ENCODE measurements at regions not wholly inside any gene's neighbourhood (a gene's known extent, or its start where the extent isn't known, plus 50 kb on each side); places are given as distances from the start of the nearest gene placed in this dataset.

DNA sequence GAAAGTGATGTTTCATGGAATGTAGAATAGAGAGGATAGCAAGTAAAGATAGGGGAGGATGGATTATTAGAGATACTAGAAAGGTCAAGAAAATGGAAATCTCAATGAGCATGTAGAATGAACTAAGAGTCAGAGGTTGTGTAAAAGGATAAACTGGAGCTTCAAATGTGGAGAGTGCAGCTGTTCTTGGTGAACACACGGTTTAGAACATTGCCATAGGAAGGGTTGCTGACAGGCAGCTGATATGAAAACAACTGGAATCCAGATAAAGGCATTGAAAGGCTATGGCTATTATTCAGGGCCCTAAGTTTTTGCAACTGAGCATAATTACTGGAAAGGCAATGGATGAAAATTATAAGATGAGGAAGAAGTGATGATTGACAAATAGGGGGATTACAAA is 239.6 kb upstream of the VEGFC start:
- Histone ChIP-seq H3K36me3 (ENCODE audit: control insufficient read depth in 1 of 2, insufficient read depth in 2 of 2, low read length in 2 of 2) (no peaks in the 10 kb centered on the region), H3K4me3 (ENCODE audit: low read depth in 1 of 2, low read length in 2 of 2) (no peak overlapping the region), H3K27me3 (ENCODE audit: control insufficient read depth in 1 of 2, insufficient read depth in 2 of 2, low read length in 2 of 2) (no peaks in the 10 kb centered on the region), H3K4me1 (ENCODE audit: control insufficient read depth in 1 of 2, insufficient read depth in 2 of 2, low read length in 2 of 2) (no peaks in the 10 kb centered on the region), H3K27ac (ENCODE audit: low read depth, low read length) (no peak overlapping the region), H3K9ac (ENCODE audit: low read depth in 1 of 2, low read length in 2 of 2) (no peak overlapping the region), H3K9me3 (ENCODE audit: control insufficient read depth in 1 of 2, low read length in 2 of 2) (no peaks in the 10 kb centered on the region)

DNA sequence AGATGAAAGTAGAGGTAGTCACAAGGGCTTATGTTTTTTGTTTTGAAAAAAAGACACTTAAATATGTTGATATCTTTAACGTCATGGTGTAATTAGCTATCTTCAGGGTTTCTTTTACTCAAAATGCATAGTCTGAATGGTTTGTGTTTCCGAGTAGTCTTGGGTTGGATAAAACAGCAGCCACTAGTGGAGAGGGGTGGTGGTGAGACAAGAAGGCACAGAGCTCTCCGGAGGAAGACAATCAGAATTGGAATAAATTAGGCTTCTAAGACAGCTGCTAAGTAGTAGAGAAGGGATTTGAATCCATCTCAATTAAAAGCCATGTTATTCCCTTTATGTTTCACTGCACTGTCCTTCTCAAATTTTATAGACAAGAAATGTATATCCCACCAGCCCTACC is 240.4 kb upstream of the VEGFC start:
- no peak overlapping the region for H3K9ac ChIP-seq (ENCODE audit: low read depth in 1 of 2, low read length in 2 of 2)
- H3K36me3 ChIP-seq (ENCODE audit: control insufficient read depth in 1 of 2, insufficient read depth in 2 of 2, low read length in 2 of 2): no peaks in the 10 kb centered on the region
- H3K4me3 ChIP-seq (ENCODE audit: low read depth in 1 of 2, low read length in 2 of 2): no peak overlapping the region
- no peaks in the 10 kb centered on the region for H3K4me1 ChIP-seq (ENCODE audit: control insufficient read depth in 1 of 2, insufficient read depth in 2 of 2, low read length in 2 of 2)
- H3K9me3 ChIP-seq (ENCODE audit: control insufficient read depth in 1 of 2, low read length in 2 of 2): no peaks in the 10 kb centered on the region
- no peak overlapping the region for H3K27ac ChIP-seq (ENCODE audit: low read depth, low read length)
- H3K27me3 ChIP-seq (ENCODE audit: control insufficient read depth in 1 of 2, insufficient read depth in 2 of 2, low read length in 2 of 2): no peaks in the 10 kb centered on the region

DNA sequence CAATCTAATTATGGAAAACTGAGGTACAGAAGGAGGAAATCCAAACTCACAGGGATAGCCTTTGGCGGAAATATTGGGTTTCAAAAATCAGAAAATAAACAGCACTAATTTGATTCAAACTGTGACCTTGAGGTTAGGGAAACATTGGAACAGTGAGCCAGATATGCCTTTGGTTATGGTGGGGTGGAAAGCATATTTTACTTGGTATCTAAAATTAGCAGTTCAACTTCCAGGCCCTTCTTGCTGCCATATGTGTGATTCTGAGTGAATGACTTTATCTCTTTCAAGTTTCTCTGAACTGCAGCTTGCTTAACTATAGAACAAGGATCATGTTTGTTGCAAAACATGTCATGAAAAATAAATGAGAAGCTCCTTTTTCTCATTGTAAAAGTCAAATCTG is 240.9 kb upstream of the VEGFC start:
- no peaks in the 10 kb centered on the region for H3K36me3 ChIP-seq (ENCODE audit: control insufficient read depth in 1 of 2, insufficient read depth in 2 of 2, low read length in 2 of 2)
- no peaks in the 10 kb centered on the region for H3K9me3 ChIP-seq (ENCODE audit: control insufficient read depth in 1 of 2, low read length in 2 of 2)
- H3K27ac ChIP-seq (ENCODE audit: low read depth, low read length): no peak overlapping the region
- H3K9ac ChIP-seq (ENCODE audit: low read depth in 1 of 2, low read length in 2 of 2): no peak overlapping the region
- H3K4me1 ChIP-seq (ENCODE audit: control insufficient read depth in 1 of 2, insufficient read depth in 2 of 2, low read length in 2 of 2): no peaks in the 10 kb centered on the region
- H3K27me3 ChIP-seq (ENCODE audit: control insufficient read depth in 1 of 2, insufficient read depth in 2 of 2, low read length in 2 of 2): no peaks in the 10 kb centered on the region
- no peak overlapping the region for H3K4me3 ChIP-seq (ENCODE audit: low read depth in 1 of 2, low read length in 2 of 2)

DNA sequence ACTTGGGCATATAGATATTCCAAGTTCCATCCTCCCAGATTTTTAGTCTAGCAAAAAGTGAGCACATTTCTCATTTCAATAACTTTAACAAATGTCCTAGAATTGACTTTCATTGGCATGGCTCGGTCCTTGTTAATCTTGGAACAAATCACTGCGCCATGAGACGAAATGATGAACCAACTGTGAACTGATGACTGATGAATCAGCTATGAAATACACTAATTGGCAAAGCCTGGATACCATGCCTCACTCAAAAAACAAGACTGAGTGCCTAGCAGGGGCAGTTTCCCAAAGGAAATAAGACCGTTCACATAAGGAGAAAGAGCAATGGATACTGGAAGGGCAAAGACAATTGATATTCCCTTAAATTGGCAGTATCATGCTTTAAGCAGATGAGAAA is 248.6 kb upstream of the VEGFC start:
- Histone ChIP-seq H3K4me1 (ENCODE audit: control insufficient read depth in 1 of 2, insufficient read depth in 2 of 2, low read length in 2 of 2) (no peaks in the 10 kb centered on the region), H3K27ac (ENCODE audit: low read depth, low read length) (no peak overlapping the region), H3K4me3 (ENCODE audit: low read depth in 1 of 2, low read length in 2 of 2) (no peak overlapping the region), H3K27me3 (ENCODE audit: control insufficient read depth in 1 of 2, insufficient read depth in 2 of 2, low read length in 2 of 2) (no peaks in the 10 kb centered on the region), H3K9me3 (ENCODE audit: control insufficient read depth in 1 of 2, low read length in 2 of 2) (no peaks in the 10 kb centered on the region), H3K36me3 (ENCODE audit: control insufficient read depth in 1 of 2, insufficient read depth in 2 of 2, low read length in 2 of 2) (no peaks in the 10 kb centered on the region), H3K9ac (ENCODE audit: low read depth in 1 of 2, low read length in 2 of 2) (no peak overlapping the region)

DNA sequence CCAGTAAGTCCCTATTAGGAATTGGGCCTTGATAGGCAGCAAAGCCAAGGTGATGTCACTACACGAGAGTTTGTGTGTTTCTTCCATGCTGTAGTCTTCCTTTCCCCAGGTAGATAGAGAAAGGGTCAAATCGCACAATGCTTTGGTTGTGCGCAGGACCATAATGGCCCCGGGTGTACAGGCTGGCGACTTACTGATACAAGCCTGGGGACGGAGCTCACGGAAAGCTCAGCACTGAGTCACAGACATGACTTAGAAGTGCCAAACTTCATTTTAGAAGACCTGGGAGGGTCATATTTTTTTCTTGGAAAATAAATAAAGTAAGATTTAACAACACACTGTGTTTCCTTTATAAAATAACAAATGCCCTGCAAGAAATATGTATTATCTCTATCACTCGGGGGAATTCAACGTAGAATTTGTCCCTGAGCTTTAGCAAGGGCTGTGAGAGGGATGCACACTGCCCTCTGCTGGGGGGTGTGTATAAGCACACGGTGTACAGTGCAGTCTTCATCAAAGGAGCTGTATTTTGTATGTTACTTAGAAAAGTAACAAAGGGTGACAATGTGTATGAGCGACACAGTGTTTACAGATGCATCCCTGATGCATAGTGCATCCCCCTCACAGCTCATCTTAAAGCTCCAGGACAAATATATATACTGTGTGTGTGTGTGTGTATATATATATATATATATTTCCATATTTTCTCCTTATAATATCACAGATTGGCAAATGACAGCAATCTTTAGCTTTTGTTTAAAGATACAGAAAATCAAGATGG is 254.5 kb upstream of the VEGFC start:
- Histone ChIP-seq H3K36me3 (ENCODE audit: control insufficient read depth in 1 of 2, insufficient read depth in 2 of 2, low read length in 2 of 2) (no peaks in the 10 kb centered on the region), H3K4me1 (ENCODE audit: control insufficient read depth in 1 of 2, insufficient read depth in 2 of 2, low read length in 2 of 2) (no peaks in the 10 kb centered on the region), H3K9ac (ENCODE audit: low read depth in 1 of 2, low read length in 2 of 2) (no peak overlapping the region), H3K9me3 (ENCODE audit: control insufficient read depth in 1 of 2, low read length in 2 of 2) (no peaks in the 10 kb centered on the region), H3K27ac (ENCODE audit: low read depth, low read length) (no peak overlapping the region), H3K4me3 (ENCODE audit: low read depth in 1 of 2, low read length in 2 of 2) (no peak overlapping the region), H3K27me3 (ENCODE audit: control insufficient read depth in 1 of 2, insufficient read depth in 2 of 2, low read length in 2 of 2) (no peaks in the 10 kb centered on the region)

GRCh38 chr4:177047851-177048174 is 255.1 kb upstream of the VEGFC start:
- no peaks in the 10 kb centered on the region for H3K27me3 ChIP-seq (ENCODE audit: control insufficient read depth in 1 of 2, insufficient read depth in 2 of 2, low read length in 2 of 2)
- no peaks in the 10 kb centered on the region for H3K9me3 ChIP-seq (ENCODE audit: control insufficient read depth in 1 of 2, low read length in 2 of 2)
- no peak overlapping the region for H3K4me3 ChIP-seq (ENCODE audit: low read depth in 1 of 2, low read length in 2 of 2)

GRCh38 chr4:177051473-177052060 is 258.1 kb upstream of the NEIL3 start:
- H3K4me3 ChIP-seq (ENCODE audit: low read depth in 1 of 2, low read length in 2 of 2): no peak overlapping the region
- no peak overlapping the region for H3K9ac ChIP-seq (ENCODE audit: low read depth in 1 of 2, low read length in 2 of 2)
- H3K27ac ChIP-seq (ENCODE audit: low read depth, low read length): no peak overlapping the region
- no peaks in the 10 kb centered on the region for H3K27me3 ChIP-seq (ENCODE audit: control insufficient read depth in 1 of 2, insufficient read depth in 2 of 2, low read length in 2 of 2)
- H3K4me1 ChIP-seq (ENCODE audit: control insufficient read depth in 1 of 2, insufficient read depth in 2 of 2, low read length in 2 of 2): no peaks in the 10 kb centered on the region
- no peaks in the 10 kb centered on the region for H3K36me3 ChIP-seq (ENCODE audit: control insufficient read depth in 1 of 2, insufficient read depth in 2 of 2, low read length in 2 of 2)
- H3K9me3 ChIP-seq (ENCODE audit: control insufficient read depth in 1 of 2, low read length in 2 of 2): no peaks in the 10 kb centered on the region

More at GRCh38 chr4:177047851-177048174, 255.1 kb upstream of the VEGFC start:
- Histone ChIP-seq H3K9ac (ENCODE audit: low read depth in 1 of 2, low read length in 2 of 2) (no peak overlapping the region), H3K4me1 (ENCODE audit: control insufficient read depth in 1 of 2, insufficient read depth in 2 of 2, low read length in 2 of 2) (no peaks in the 10 kb centered on the region), H3K36me3 (ENCODE audit: control insufficient read depth in 1 of 2, insufficient read depth in 2 of 2, low read length in 2 of 2) (no peaks in the 10 kb centered on the region), H3K27ac (ENCODE audit: low read depth, low read length) (no peak overlapping the region)

- Histone ChIP-seq H3K27me3 (ENCODE audit: control insufficient read depth in 1 of 2, insufficient read depth in 2 of 2, low read length in 2 of 2) (no peaks in the 10 kb centered on the region), H3K4me1 (ENCODE audit: control insufficient read depth in 1 of 2, insufficient read depth in 2 of 2, low read length in 2 of 2) (no peaks in the 10 kb centered on the region), H3K36me3 (ENCODE audit: control insufficient read depth in 1 of 2, insufficient read depth in 2 of 2, low read length in 2 of 2) (no peaks in the 10 kb centered on the region), H3K27ac (ENCODE audit: low read depth, low read length) (no peak overlapping the region), H3K9ac (ENCODE audit: low read depth in 1 of 2, low read length in 2 of 2) (no peak overlapping the region), H3K4me3 (ENCODE audit: low read depth in 1 of 2, low read length in 2 of 2) (no peak overlapping the region), H3K9me3 (ENCODE audit: control insufficient read depth in 1 of 2, low read length in 2 of 2) (no peaks in the 10 kb centered on the region)
Observed at GRCh38 chr4:177052211-177052934, 257.3 kb upstream of the NEIL3 start.

DNA sequence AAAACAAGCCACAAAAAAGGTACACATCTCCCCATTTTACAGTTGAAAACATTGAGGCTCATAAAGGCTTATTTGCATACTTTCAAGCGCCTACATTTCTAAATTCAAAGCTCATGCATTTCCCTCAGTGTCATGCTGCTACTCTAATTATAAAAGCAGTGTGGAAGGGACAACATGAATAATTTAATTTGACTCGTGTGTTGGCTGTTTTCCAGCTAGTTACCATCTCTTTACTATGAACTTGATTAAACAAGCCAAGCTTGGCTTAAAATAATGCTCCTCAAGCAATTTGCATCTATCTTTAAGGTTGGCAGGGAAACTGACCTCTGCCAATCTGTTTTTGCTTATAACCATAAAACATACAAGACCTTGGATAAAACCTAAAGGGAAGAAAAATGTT is 252.5 kb upstream of the NEIL3 start:
- no peaks in the 10 kb centered on the region for H3K27me3 ChIP-seq (ENCODE audit: control insufficient read depth in 1 of 2, insufficient read depth in 2 of 2, low read length in 2 of 2)
- H3K4me3 ChIP-seq (ENCODE audit: low read depth in 1 of 2, low read length in 2 of 2): no peak overlapping the region

DNA sequence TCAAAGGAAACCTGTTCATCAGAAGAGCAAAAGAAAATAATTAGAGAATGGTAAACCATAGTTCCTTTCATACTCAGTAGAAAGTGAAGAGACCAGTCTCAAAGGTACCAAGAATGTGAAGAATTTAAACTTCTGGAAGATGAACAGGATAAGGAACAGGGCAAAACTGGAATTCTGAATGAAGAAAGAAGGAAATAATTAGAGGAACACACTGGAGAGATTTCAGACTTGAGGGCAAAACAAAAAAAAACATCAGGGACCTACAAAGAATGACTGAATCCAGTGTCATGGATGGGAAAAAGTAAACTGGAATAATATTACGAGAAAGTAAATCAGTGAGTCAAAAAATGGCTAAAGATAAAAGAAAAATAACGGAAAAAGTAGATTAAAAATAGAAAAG is 245.6 kb upstream of the NEIL3 start:
- no peaks in the 10 kb centered on the region for H3K9me3 ChIP-seq (ENCODE audit: control insufficient read depth in 1 of 2, low read length in 2 of 2)
- no peak overlapping the region for H3K4me3 ChIP-seq (ENCODE audit: low read depth in 1 of 2, low read length in 2 of 2)
- H3K4me1 ChIP-seq (ENCODE audit: control insufficient read depth in 1 of 2, insufficient read depth in 2 of 2, low read length in 2 of 2): no peaks in the 10 kb centered on the region
- H3K9ac ChIP-seq (ENCODE audit: low read depth in 1 of 2, low read length in 2 of 2): no peak overlapping the region
- no peak overlapping the region for H3K27ac ChIP-seq (ENCODE audit: low read depth, low read length)
- no peaks in the 10 kb centered on the region for H3K27me3 ChIP-seq (ENCODE audit: control insufficient read depth in 1 of 2, insufficient read depth in 2 of 2, low read length in 2 of 2)
- no peaks in the 10 kb centered on the region for H3K36me3 ChIP-seq (ENCODE audit: control insufficient read depth in 1 of 2, insufficient read depth in 2 of 2, low read length in 2 of 2)

More for the DNA sequence above, 252.5 kb upstream of the NEIL3 start:
- no peak overlapping the region for H3K27ac ChIP-seq (ENCODE audit: low read depth, low read length)
- no peaks in the 10 kb centered on the region for H3K9me3 ChIP-seq (ENCODE audit: control insufficient read depth in 1 of 2, low read length in 2 of 2)
- no peaks in the 10 kb centered on the region for H3K4me1 ChIP-seq (ENCODE audit: control insufficient read depth in 1 of 2, insufficient read depth in 2 of 2, low read length in 2 of 2)
- no peak overlapping the region for H3K9ac ChIP-seq (ENCODE audit: low read depth in 1 of 2, low read length in 2 of 2)
- H3K36me3 ChIP-seq (ENCODE audit: control insufficient read depth in 1 of 2, insufficient read depth in 2 of 2, low read length in 2 of 2): no peaks in the 10 kb centered on the region
